ENCODE measurements at regions not wholly inside any gene's neighbourhood (a gene's known extent, or its start where the extent isn't known, plus 50 kb on each side); places are given as distances from the start of the nearest gene placed in this dataset.

DNA sequence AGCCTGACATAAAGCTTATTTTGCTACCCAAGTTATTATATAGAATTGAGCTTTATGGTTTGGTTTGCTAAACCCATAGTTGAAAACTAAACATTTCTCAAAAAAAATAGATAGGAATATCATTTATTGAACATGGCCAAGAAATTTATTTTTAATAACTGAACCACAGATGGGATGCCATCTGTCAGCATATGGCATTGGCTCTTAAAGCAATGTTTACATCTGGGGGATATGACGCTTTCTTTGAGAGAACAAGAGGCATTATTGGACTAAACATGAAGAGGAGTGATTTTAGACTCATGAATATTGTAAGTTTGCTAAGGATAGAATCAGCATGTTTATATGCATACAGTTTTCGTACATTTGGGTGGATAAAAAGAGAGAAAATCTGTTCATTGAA is 132.6 kb upstream of the SLIT2 start:
- intact Hi-C loops (cut with DNase I) = no loop called here
- Histone ChIP-seq H3K9me3 (no peaks in the 10 kb centered on the region), H3K27me3 (no peaks in the 10 kb centered on the region), H3K4me1 (ENCODE audit: insufficient read depth) (no peaks in the 10 kb centered on the region), H3K4me3 (no peak overlapping the region), H3K36me3 (no peaks in the 10 kb centered on the region), H3K27ac (no peak overlapping the region)
- TF ChIP-seq, protein P1, sequence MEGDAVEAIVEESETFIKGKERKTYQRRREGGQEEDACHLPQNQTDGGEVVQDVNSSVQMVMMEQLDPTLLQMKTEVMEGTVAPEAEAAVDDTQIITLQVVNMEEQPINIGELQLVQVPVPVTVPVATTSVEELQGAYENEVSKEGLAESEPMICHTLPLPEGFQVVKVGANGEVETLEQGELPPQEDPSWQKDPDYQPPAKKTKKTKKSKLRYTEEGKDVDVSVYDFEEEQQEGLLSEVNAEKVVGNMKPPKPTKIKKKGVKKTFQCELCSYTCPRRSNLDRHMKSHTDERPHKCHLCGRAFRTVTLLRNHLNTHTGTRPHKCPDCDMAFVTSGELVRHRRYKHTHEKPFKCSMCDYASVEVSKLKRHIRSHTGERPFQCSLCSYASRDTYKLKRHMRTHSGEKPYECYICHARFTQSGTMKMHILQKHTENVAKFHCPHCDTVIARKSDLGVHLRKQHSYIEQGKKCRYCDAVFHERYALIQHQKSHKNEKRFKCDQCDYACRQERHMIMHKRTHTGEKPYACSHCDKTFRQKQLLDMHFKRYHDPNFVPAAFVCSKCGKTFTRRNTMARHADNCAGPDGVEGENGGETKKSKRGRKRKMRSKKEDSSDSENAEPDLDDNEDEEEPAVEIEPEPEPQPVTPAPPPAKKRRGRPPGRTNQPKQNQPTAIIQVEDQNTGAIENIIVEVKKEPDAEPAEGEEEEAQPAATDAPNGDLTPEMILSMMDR (IDR thresholded peaks at IDR 0.05) = no peak
- no peak for TF ChIP-seq POLR2A (IDR thresholded peaks at IDR 0.05)
- DNase-seq = no peak
- 61 to 77% (median 68%) methylated on average over 2 of the region's 2 CpGs for WGBS, 3 donors

DNA sequence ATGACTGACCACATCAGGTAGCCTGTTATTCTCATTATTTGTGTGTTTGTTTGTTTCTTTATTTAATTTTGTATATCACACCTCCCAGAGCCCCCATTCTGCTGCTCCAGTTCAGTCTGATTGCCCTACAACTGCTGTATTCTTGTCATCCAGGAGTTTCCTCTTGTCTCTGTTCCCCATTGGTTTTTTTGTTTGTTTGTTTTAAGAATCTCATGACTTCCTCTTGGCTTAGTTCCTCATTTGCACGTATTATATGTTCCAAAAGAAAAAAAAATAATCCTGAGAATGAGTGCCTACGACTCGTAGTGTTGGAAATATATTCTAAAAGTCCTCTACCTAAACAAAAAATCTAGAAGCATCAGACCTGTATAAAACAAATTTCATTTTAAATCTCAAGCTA is 142.3 kb upstream of the SLIT2 start:
- TF ChIP-seq EP300 (IDR thresholded peaks at IDR 0.05) (no peak), POLR2A (IDR thresholded peaks at IDR 0.05) (no peak)
- TF ChIP-seq, protein P1 (IDR thresholded peaks at IDR 0.05) = no peak
- no peak overlapping the region for H3K4me3 ChIP-seq
- 15 to 32% (median 18%) methylated on average over 3 of the region's 3 CpGs for WGBS, 3 donors
- no peak overlapping the region for H3K27ac ChIP-seq
- H3K27me3 ChIP-seq = no peaks in the 10 kb centered on the region
- intact Hi-C loops (cut with DNase I) = no loop called here
- H3K4me1 ChIP-seq (ENCODE audit: insufficient read depth) = no peaks in the 10 kb centered on the region
- H3K9me3 ChIP-seq = no peaks in the 10 kb centered on the region
- DNase-seq = no peak
- H3K36me3 ChIP-seq = no peaks in the 10 kb centered on the region

DNA sequence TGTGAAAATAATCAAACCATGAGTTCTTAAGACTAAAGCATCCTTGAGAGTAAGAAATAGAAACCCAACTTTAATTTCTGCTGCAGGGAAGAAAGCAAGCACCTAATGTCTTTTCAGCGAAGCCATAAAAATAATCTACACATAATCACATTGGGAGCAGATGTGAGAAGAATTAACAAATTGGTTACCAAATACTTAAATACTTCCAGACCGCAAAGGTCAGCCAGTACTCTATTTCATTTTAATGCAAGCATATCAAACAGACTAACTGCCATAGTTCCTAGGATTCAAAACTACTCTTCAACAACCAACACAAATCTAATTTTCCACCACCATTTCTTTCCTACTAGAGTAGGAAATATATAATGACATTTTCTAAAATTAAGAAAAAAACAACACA is 144.8 kb upstream of the SLIT2 start:
- 90 to 94% (median 91%) methylated on average over 2 of the region's 2 CpGs for WGBS, 3 donors
- TF ChIP-seq POLR2A (IDR thresholded peaks at IDR 0.05) (no peak), EP300 (IDR thresholded peaks at IDR 0.05) (no peak)
- Histone ChIP-seq H3K4me1 (ENCODE audit: insufficient read depth) (no peaks in the 10 kb centered on the region), H3K9me3 (no peaks in the 10 kb centered on the region), H3K36me3 (no peaks in the 10 kb centered on the region), H3K27ac (no peak overlapping the region), H3K4me3 (no peak overlapping the region), H3K27me3 (no peaks in the 10 kb centered on the region)
- intact Hi-C loops (cut with DNase I) = no loop called here
- no peak for DNase-seq

DNA sequence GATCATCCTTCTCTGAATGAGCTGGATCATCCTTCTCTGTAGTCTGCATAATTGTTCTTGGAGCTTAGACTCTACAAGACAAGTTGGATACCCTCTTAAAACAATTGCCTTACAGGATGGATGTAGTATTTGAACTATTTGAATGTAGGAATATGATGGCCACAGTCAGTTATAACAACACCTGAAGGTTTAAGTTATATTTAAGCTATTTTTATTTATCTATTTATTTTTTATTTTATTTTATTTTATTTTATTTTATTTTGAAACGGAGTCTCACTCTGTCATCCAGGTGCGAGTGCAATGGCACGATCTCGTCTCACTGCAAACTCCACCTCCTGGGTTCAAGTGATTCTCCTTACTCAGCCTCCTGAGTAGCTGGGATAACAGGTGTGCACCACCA is 149.9 kb upstream of the SLIT2 start:
- H3K36me3 ChIP-seq = no peaks in the 10 kb centered on the region
- no peaks in the 10 kb centered on the region for H3K4me1 ChIP-seq (ENCODE audit: insufficient read depth)
- WGBS, 3 donors = 88 to 93% (median 91%) methylated on average over 4 of the region's 4 CpGs
- no peak overlapping the region for H3K4me3 ChIP-seq
- no peak overlapping the region for H3K27ac ChIP-seq
- H3K9me3 ChIP-seq = no peaks in the 10 kb centered on the region
- intact Hi-C loops (cut with DNase I) = no loop called here
- DNase-seq = no peak
- no peaks in the 10 kb centered on the region for H3K27me3 ChIP-seq
- TF ChIP-seq POLR2A (IDR thresholded peaks at IDR 0.05) (no peak), EP300 (IDR thresholded peaks at IDR 0.05) (no peak)
- TF ChIP-seq, protein P1 (IDR thresholded peaks at IDR 0.05) = no peak

DNA sequence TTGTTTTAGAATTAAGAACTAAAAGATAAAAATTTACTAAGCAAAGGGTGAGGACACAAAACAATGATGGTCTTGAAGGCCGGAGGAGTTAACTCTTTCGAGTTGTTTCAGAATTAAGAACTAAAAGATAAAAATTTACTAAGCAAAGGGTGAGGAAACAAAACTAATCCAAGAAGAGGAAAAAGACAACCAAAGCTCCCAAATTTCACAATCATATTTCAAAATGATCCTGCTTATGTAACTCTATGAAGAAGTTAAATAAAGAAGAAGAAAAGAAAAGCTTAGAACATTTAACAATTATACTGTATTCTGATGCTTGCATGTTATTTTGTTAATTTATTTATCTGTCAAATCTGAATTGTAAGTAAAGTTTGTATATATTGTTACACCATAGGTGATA is 154.8 kb upstream of the SLIT2 start:
- Histone ChIP-seq H3K4me1 (ENCODE audit: insufficient read depth) (no peaks in the 10 kb centered on the region), H3K36me3 (no peaks in the 10 kb centered on the region), H3K9me3 (no peaks in the 10 kb centered on the region), H3K27ac (no peak overlapping the region), H3K27me3 (no peaks in the 10 kb centered on the region), H3K4me3 (no peak overlapping the region)
- 31 to 52% (median 38%) methylated on average over 2 of the region's 2 CpGs for WGBS, 3 donors
- TF ChIP-seq POLR2A (IDR thresholded peaks at IDR 0.05) (no peak), EP300 (IDR thresholded peaks at IDR 0.05) (no peak)
- TF ChIP-seq, protein P1 (IDR thresholded peaks at IDR 0.05) = no peak
- no peak for DNase-seq
- intact Hi-C loops (cut with DNase I) = no loop called here
